Mesendoderm (in vitro differentiated cells): ENCODE measurements at regions not wholly inside any gene's neighbourhood (a gene's known extent, or its start where the extent isn't known, plus 50 kb on each side); places are given as distances from the start of the nearest gene placed in this dataset.

Source experiments
- DNase-seq: peaks from one replicate; pipeline ENCODE4 v3.0.0; 2013
- H2AK5ac ChIP-seq: 2 replicates; pipeline ENCODE4 v1.6.1; 2013; ENCODE audit warnings: low read length, inconsistent platforms
- H2BK120ac ChIP-seq: 2 replicates; pipeline ENCODE4 v1.6.1; 2013; ENCODE audit warnings: low read depth, mild to moderate bottlenecking, low read length, moderate library complexity, mixed read lengths
- H2BK15ac ChIP-seq: replicated peaks from 2 replicates; pipeline ENCODE4 v1.6.1; 2013; ENCODE audit warnings: low read depth, mild to moderate bottlenecking, moderate library complexity
- H2BK5ac ChIP-seq: 2 replicates; pipeline ENCODE4 v1.6.1; 2013; ENCODE audit warnings: low read length, inconsistent platforms
- H3K18ac ChIP-seq: 2 replicates; pipeline ENCODE4 v1.6.1; 2013; ENCODE audit warnings: mild to moderate bottlenecking, low read length, mixed read lengths
- H3K23ac ChIP-seq: one replicate; pipeline ENCODE4 v1.6.1; 2013; ENCODE audit warnings: low read length
- H3K27ac ChIP-seq: 2 replicates; pipeline ENCODE4 v1.5.1; 2013; ENCODE audit warnings: low read depth, mild to moderate bottlenecking, inconsistent platforms, low read length, moderate library complexity
- H3K27me3 ChIP-seq: 2 replicates; pipeline ENCODE4 v1.6.1; 2013; ENCODE audit warnings: low read length, control low read depth, mild to moderate bottlenecking, inconsistent platforms; ENCODE audit not compliant: insufficient read depth, poor library complexity
- H3K36me3 ChIP-seq: 2 replicates; pipeline ENCODE4 v1.6.1; 2013; ENCODE audit warnings: low read length, inconsistent platforms; ENCODE audit not compliant: control insufficient read depth, insufficient read depth
- H3K4ac ChIP-seq: one replicate; pipeline ENCODE4 v1.6.1; 2013; ENCODE audit warnings: low read depth, mild to moderate bottlenecking, low read length, moderate library complexity
- H3K4me1 ChIP-seq: 2 replicates; pipeline ENCODE4 v1.6.1; 2013; ENCODE audit warnings: low read depth, low read length, inconsistent platforms; ENCODE audit not compliant: control insufficient read depth
- H3K4me2 ChIP-seq: 2 replicates; pipeline ENCODE4 v1.6.1; 2013; ENCODE audit warnings: low read length
- H3K4me3 ChIP-seq: 2 replicates; pipeline ENCODE4 v1.5.1; 2013; ENCODE audit warnings: mild to moderate bottlenecking, low read length
- H3K56ac ChIP-seq: one replicate; pipeline ENCODE4 v1.6.1; 2013; ENCODE audit warnings: low read length
- H3K79me1 ChIP-seq: 2 replicates; pipeline ENCODE4 v1.6.1; 2013; ENCODE audit warnings: low read length, inconsistent platforms
- H3K79me2 ChIP-seq: 2 replicates; pipeline ENCODE4 v1.6.1; 2013; ENCODE audit warnings: mild to moderate bottlenecking, low read length; ENCODE audit not compliant: control insufficient read depth, insufficient read depth
- H3K9ac ChIP-seq: 2 replicates; pipeline ENCODE4 v1.6.1; 2013; ENCODE audit warnings: low read length, inconsistent platforms
- H4K5ac ChIP-seq: one replicate; pipeline ENCODE4 v1.6.1; 2013; ENCODE audit warnings: low read length
- H4K8ac ChIP-seq: one replicate; pipeline ENCODE4 v1.6.1; 2013; ENCODE audit warnings: low read depth, mild to moderate bottlenecking, control low read depth, low read length, moderate library complexity
- WGBS: extraction: QIAGEN DNeasy Blood & Tissue Kit; methylation state at CpG from one replicate; pipeline ENCODE4 v1.1.7; 2013; ENCODE audit warnings: low lambda C conversion rate, missing lambda C conversion rate; ENCODE audit not compliant: insufficient coverage; ENCODE audit errors: extremely low coverage; 5-methylcytosine and 5-hydroxymethylcytosine counted together

DNA sequence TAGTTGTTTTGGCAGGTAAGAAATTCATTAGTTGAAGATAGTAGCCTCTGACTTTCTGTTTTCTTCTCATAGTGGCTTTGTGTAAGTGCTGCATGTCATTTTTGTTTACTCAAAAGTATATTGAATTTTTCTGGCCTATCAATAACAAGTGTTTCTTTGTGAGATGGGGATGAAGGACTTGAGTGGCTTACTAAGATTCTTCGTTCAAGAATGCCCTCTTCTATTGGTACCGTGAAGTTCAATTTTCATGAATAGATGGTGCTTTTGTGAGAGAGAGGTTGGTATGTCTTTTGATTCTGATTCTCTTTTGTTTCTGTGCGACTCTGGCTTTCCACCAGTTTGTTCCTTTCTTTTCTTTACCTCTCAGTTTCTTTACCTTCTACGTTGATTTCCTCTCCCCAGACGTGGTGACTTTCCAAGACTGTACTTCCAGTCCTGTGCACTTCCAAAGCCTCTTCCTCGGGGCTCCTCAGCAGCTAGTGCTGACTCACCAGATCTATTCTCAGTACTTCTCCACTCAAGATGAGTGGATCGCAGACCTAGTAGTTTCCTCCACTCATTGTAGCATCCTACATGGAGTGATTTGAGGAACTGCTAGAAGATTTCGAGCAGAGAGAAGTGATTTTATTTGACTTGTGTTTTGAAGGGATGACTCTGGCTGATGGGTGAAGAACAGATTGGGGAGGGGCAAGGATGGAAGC, 82.0 kb upstream of the EPHB3 start:
- no peak overlapping the region for H3K9ac ChIP-seq
- H3K27ac ChIP-seq, result no peak overlapping the region
- no peaks in the 10 kb centered on the region for H3K4me1 ChIP-seq
- no peak overlapping the region for H4K8ac ChIP-seq
- no peaks in the 10 kb centered on the region for H3K36me3 ChIP-seq
- H3K23ac ChIP-seq, result no peak overlapping the region
- H3K18ac ChIP-seq, result no peak overlapping the region
- H2AK5ac ChIP-seq, result no peak overlapping the region
- no peaks in the 10 kb centered on the region for H3K79me1 ChIP-seq
- no peak overlapping the region for H2BK120ac ChIP-seq
- no peak overlapping the region for H2BK5ac ChIP-seq
- WGBS, result no CpG with 5 or more reads among the region's 8 CpGs
- H3K4me2 ChIP-seq, result no peak overlapping the region
- H3K56ac ChIP-seq, result no peak overlapping the region
- no peaks in the 10 kb centered on the region for H3K79me2 ChIP-seq
- no peak overlapping the region for H3K4ac ChIP-seq
- H4K5ac ChIP-seq, result no peak overlapping the region
- no peak overlapping the region for H2BK15ac ChIP-seq
- no peak for DNase-seq
- H3K4me3 ChIP-seq, result no peak overlapping the region
- H3K27me3 ChIP-seq, result no peaks in the 10 kb centered on the region

DNA sequence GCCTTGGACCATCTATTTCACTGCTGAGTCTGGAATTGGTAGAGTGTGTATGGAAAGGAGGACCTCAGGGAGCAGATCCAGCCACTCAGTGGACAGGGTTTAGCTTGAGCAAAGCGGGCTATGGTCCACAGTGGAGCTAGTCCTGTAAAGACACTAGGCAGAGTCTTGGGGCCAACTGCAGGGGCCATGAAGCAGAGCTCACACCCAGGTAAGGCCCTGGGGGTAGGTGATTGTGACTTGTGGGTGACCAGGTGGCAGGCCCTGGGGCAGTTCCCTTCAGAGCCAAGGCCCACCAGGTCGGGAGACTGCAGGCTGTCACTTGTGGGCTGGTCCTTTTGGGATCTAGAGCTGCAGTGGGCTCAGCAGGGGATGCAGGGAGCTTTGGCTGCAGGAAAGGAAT, 80.8 kb upstream of the EPHB3 start:
- no peak overlapping the region for H4K5ac ChIP-seq
- H3K27me3 ChIP-seq, result no peaks in the 10 kb centered on the region
- H2AK5ac ChIP-seq, result no peak overlapping the region
- no peak overlapping the region for H4K8ac ChIP-seq
- no peak overlapping the region for H3K9ac ChIP-seq
- no peaks in the 10 kb centered on the region for H3K36me3 ChIP-seq
- no peak overlapping the region for H3K4me3 ChIP-seq
- DNase-seq, result no peak
- no peaks in the 10 kb centered on the region for H3K79me1 ChIP-seq
- H3K27ac ChIP-seq, result no peak overlapping the region
- H2BK120ac ChIP-seq, result no peak overlapping the region
- no peak overlapping the region for H3K56ac ChIP-seq
- H2BK15ac ChIP-seq, result no peak overlapping the region
- no peak overlapping the region for H2BK5ac ChIP-seq
- no peaks in the 10 kb centered on the region for H3K79me2 ChIP-seq
- H3K18ac ChIP-seq, result no peak overlapping the region
- no peak overlapping the region for H3K23ac ChIP-seq
- H3K4ac ChIP-seq, result no peak overlapping the region
- H3K4me2 ChIP-seq, result no peak overlapping the region
- no peaks in the 10 kb centered on the region for H3K4me1 ChIP-seq
- WGBS, result no CpG with 5 or more reads among the region's 2 CpGs

DNA sequence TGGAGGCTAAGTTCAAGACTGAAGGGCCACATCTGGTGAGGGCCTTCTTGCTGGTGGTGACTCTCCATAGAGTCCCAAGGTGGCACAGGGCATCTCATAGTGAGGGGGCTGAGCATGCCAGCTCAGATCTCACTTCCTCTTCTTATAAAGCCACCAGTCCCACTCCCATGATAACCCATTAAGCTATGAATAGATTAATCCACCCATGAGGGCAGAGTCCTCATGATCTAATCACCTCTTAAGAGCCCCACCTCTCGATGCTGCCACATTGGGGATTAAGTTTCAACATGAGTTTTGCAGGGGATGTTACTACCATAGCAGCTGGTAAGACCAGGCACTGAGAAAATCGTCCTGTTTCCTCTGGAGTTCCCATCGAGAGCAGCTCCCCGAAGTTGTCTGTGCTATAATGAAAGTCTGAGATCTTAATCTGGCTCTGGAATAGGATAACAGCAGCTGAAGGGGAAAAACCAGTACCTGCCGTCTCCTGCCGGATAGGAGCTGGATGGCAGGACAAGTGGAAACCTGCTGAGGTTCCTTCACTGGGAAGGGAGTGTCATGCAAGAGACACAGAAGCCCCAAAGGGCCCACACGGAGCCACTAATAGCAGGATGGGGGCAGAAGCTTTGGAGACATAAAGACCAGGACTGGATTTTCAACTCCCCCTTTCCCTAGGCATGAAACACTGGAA, 79.5 kb upstream of the EPHB3 start:
- no peak for DNase-seq
- Histone ChIP-seq H3K4ac (no peak overlapping the region), H2BK15ac (no peak overlapping the region), H3K4me2 (no peak overlapping the region), H2AK5ac (no peak overlapping the region), H3K9ac (no peak overlapping the region), H3K4me3 (no peak overlapping the region), H4K8ac (no peak overlapping the region), H3K27me3 (no peaks in the 10 kb centered on the region), H3K79me1 (no peaks in the 10 kb centered on the region), H3K18ac (no peak overlapping the region), H3K27ac (no peak overlapping the region), H3K79me2 (no peaks in the 10 kb centered on the region), H3K23ac (no peak overlapping the region), H3K4me1 (no peaks in the 10 kb centered on the region), H3K36me3 (no peaks in the 10 kb centered on the region), H2BK5ac (no peak overlapping the region), H4K5ac (no peak overlapping the region), H3K56ac (no peak overlapping the region), H2BK120ac (no peak overlapping the region)
- WGBS, result no CpG with 5 or more reads among the region's 7 CpGs

DNA sequence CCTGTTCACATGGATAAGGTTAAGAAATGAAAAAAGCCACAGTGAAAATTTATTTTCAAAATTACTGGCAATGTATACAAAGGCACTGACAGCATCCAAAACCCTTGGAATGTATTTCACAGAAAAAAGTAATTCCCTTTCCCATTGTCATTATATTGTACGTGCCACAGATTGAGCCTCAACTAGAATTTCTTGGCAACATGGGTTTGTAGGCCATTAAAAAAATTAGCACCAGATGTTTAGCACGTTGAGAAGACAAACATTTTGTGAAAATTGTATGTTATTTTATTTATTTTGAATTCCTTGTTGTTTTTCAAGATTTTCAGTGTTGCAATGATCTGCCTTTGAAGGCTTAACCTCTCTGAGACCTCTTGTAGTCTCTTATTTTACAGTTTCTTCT, 76.3 kb upstream of the EPHB3 start:
- no CpG with 5 or more reads among the region's 2 CpGs for WGBS
- no peak overlapping the region for H2BK120ac ChIP-seq
- no peaks in the 10 kb centered on the region for H3K79me2 ChIP-seq
- H3K23ac ChIP-seq, result no peak overlapping the region
- no peaks in the 10 kb centered on the region for H3K36me3 ChIP-seq
- no peak overlapping the region for H4K8ac ChIP-seq
- H3K4me2 ChIP-seq, result no peak overlapping the region
- H3K27ac ChIP-seq, result no peak overlapping the region
- no peaks in the 10 kb centered on the region for H3K79me1 ChIP-seq
- no peaks in the 10 kb centered on the region for H3K4me1 ChIP-seq
- H2AK5ac ChIP-seq, result no peak overlapping the region
- H2BK15ac ChIP-seq, result no peak overlapping the region
- H3K9ac ChIP-seq, result no peak overlapping the region
- no peak overlapping the region for H3K4me3 ChIP-seq
- H3K4ac ChIP-seq, result no peak overlapping the region
- H3K27me3 ChIP-seq, result peaks cover 3% of the 10 kb centered on the region
- no peak overlapping the region for H3K56ac ChIP-seq
- no peak for DNase-seq
- H3K18ac ChIP-seq, result no peak overlapping the region
- H2BK5ac ChIP-seq, result no peak overlapping the region
- no peak overlapping the region for H4K5ac ChIP-seq

DNA sequence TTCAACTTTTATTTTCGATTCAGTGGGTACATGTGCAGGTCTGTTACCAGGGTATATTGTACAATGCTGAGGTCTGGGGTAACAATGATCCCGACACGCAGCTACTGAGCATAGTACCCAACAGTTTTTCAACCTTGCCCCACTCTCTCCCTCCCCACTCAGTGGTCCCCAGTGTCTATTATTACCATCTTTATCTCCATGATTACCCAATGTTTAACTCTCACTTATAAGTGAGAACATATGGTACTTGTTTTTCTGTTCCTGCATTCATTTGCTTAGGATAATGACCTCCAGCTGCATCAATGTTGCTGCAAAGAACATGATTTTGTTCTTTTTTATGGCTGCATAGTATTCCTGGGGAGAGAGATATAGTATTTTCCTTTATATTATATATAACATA, 75.7 kb upstream of the EPHB3 start:
- Histone ChIP-seq H3K36me3 (no peaks in the 10 kb centered on the region), H3K18ac (no peak overlapping the region), H2BK5ac (no peak overlapping the region), H4K5ac (no peak overlapping the region), H3K27ac (no peak overlapping the region), H3K79me1 (no peaks in the 10 kb centered on the region), H3K27me3 (peaks cover 3% of the 10 kb centered on the region), H3K4ac (no peak overlapping the region), H2BK15ac (no peak overlapping the region), H4K8ac (no peak overlapping the region), H3K9ac (no peak overlapping the region), H3K79me2 (no peaks in the 10 kb centered on the region), H2BK120ac (no peak overlapping the region), H3K4me1 (no peaks in the 10 kb centered on the region), H3K56ac (no peak overlapping the region), H2AK5ac (no peak overlapping the region), H3K4me2 (no peak overlapping the region), H3K4me3 (no peak overlapping the region), H3K23ac (no peak overlapping the region)
- WGBS, result 100% methylated on average over 1 of the region's 3 CpGs
- no peak for DNase-seq

DNA sequence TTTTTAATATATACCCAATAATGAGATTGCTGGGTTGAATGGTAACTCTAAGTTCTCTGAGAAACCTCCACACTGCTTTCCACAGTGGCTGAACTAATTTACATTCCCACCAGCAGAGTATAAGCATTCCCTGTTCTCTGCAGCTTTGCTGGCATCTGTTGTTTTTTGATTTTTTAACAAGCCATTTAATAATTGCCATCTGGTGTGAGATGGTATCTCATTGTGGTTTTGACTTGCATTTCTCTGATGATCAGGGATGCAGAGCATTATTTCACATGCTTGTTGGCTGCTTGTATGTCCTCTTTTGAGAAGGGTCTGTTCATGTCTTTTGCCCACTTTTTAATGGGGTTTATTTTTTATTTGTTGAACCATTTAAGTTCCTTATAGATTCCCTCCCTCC, 75.0 kb upstream of the EPHB3 start:
- H4K8ac ChIP-seq, result no peak overlapping the region
- H3K9ac ChIP-seq, result no peak overlapping the region
- H3K18ac ChIP-seq, result no peak overlapping the region
- H4K5ac ChIP-seq, result no peak overlapping the region
- H3K27me3 ChIP-seq, result peaks cover 3% of the 10 kb centered on the region
- no peaks in the 10 kb centered on the region for H3K4me1 ChIP-seq
- no peak overlapping the region for H2BK15ac ChIP-seq
- no peak overlapping the region for H3K4me2 ChIP-seq
- no peaks in the 10 kb centered on the region for H3K79me2 ChIP-seq
- H2BK120ac ChIP-seq, result no peak overlapping the region
- no peak overlapping the region for H3K23ac ChIP-seq
- H2AK5ac ChIP-seq, result no peak overlapping the region
- H3K36me3 ChIP-seq, result no peaks in the 10 kb centered on the region
- no peak overlapping the region for H3K27ac ChIP-seq
- no peak overlapping the region for H3K56ac ChIP-seq
- no peak for DNase-seq
- H3K79me1 ChIP-seq, result no peaks in the 10 kb centered on the region
- H3K4ac ChIP-seq, result no peak overlapping the region
- no peak overlapping the region for H2BK5ac ChIP-seq
- no peak overlapping the region for H3K4me3 ChIP-seq
